KMS-11 (cell line): ENCODE measurements at regions not wholly inside any gene's neighbourhood (a gene's known extent, or its start where the extent isn't known, plus 50 kb on each side); places are given as distances from the start of the nearest gene placed in this dataset.

ENCODE experiments used
- H2AFZ ChIP-seq: fragments of 200-600 bp; sonication (generic); 2 replicates; pipeline ENCODE4 v1.6.1; 2016; ENCODE audit warnings: antibody characterized with exemption, mixed run types, low read depth
- H3K27ac ChIP-seq: fragments of 200-600 bp; sonication (generic); 2 replicates; pipeline ENCODE4 v1.6.1; 2016; ENCODE audit warnings: mild to moderate bottlenecking, mixed run types
- H3K27me3 ChIP-seq: fragments of 200-600 bp; sonication (generic); 2 replicates; pipeline ENCODE4 v1.6.1; 2017; ENCODE audit warnings: mild to moderate bottlenecking, low read depth, mixed run types, moderate library complexity; ENCODE audit not compliant: insufficient read depth
- H3K36me3 ChIP-seq: fragments of 200-600 bp; sonication (generic); 2 replicates; pipeline ENCODE4 v1.6.1; 2017; ENCODE audit warnings: mild to moderate bottlenecking, mixed run types; ENCODE audit not compliant: insufficient read depth
- H3K4me1 ChIP-seq: fragments of 200-600 bp; sonication (generic); 2 replicates; pipeline ENCODE4 v1.6.1; 2016; ENCODE audit warnings: mild to moderate bottlenecking, low read depth, mixed run types; ENCODE audit not compliant: poor library complexity, severe bottlenecking
- H3K4me2 ChIP-seq: fragments of 200-600 bp; sonication (generic); 2 replicates; pipeline ENCODE4 v1.7.0; 2016; ENCODE audit warnings: mild to moderate bottlenecking, mixed run types
- H3K4me3 ChIP-seq: fragments of 200-600 bp; sonication (generic); IDR thresholded peaks from 2 replicates; pipeline ENCODE4 v1.6.1; 2017; ENCODE audit warnings: low read depth, low read length, mixed read lengths; ENCODE audit not compliant: insufficient read depth
- H3K79me2 ChIP-seq: fragments of 200-600 bp; sonication (generic); 2 replicates; pipeline ENCODE4 v1.6.1; 2016; ENCODE audit warnings: low read depth, mixed run types; ENCODE audit not compliant: insufficient read depth
- H3K9ac ChIP-seq: fragments of 200-600 bp; sonication (generic); 2 replicates; pipeline ENCODE4 v1.6.1; 2016; ENCODE audit warnings: mild to moderate bottlenecking, mixed run types
- H4K20me1 ChIP-seq: fragments of 200-600 bp; sonication (generic); 2 replicates; pipeline ENCODE4 v1.6.1; 2016; ENCODE audit warnings: mild to moderate bottlenecking, mixed run types; ENCODE audit not compliant: insufficient read depth
- CTCF ChIP-seq: fragments of 200-600 bp; sonication (generic); conservative IDR thresholded peaks from 2 replicates; pipeline ENCODE4 v1.6.1; 2017; ENCODE audit warnings: low read depth, mild to moderate bottlenecking, antibody characterized with exemption, low read length, moderate library complexity, mixed read lengths

- TF ChIP-seq CTCF = no peak
- no peaks in the 10 kb centered on the region for H3K4me1 ChIP-seq
- no peak overlapping the region for H3K9ac ChIP-seq
- no peaks in the 10 kb centered on the region for H3K36me3 ChIP-seq
- H4K20me1 ChIP-seq = no peaks in the 10 kb centered on the region
- no peak overlapping the region for H3K27ac ChIP-seq
- H3K27me3 ChIP-seq = no peaks in the 10 kb centered on the region
- H3K79me2 ChIP-seq = no peaks in the 10 kb centered on the region
- H3K4me3 ChIP-seq = no peak overlapping the region
- no peak overlapping the region for H2AFZ ChIP-seq
- no peak overlapping the region for H3K4me2 ChIP-seq
Measured at GRCh38 chr5:82406205-82406773, 128.1 kb upstream of the RPS23 start.

- TF ChIP-seq CTCF = no peak
- Histone ChIP-seq H3K27ac (no peak overlapping the region), H3K79me2 (no peaks in the 10 kb centered on the region), H2AFZ (no peak overlapping the region), H3K36me3 (no peaks in the 10 kb centered on the region), H4K20me1 (no peaks in the 10 kb centered on the region), H3K4me1 (no peaks in the 10 kb centered on the region), H3K27me3 (no peaks in the 10 kb centered on the region), H3K4me3 (no peak overlapping the region), H3K9ac (no peak overlapping the region), H3K4me2 (no peak overlapping the region)
Measured at GRCh38 chr5:82405618-82406204, 127.6 kb upstream of the RPS23 start.

GRCh38 chr5:82405161-82405560 lies 127.0 kb upstream of the RPS23 start:
- no peak overlapping the region for H3K4me2 ChIP-seq
- H3K36me3 ChIP-seq = no peaks in the 10 kb centered on the region
- no peak for TF ChIP-seq CTCF
- H3K79me2 ChIP-seq = no peaks in the 10 kb centered on the region
- no peaks in the 10 kb centered on the region for H3K4me1 ChIP-seq
- H2AFZ ChIP-seq = no peak overlapping the region
- H3K27ac ChIP-seq = no peak overlapping the region
- H3K27me3 ChIP-seq = no peaks in the 10 kb centered on the region
- H3K4me3 ChIP-seq = no peak overlapping the region
- H3K9ac ChIP-seq = no peak overlapping the region
- no peaks in the 10 kb centered on the region for H4K20me1 ChIP-seq

GRCh38 chr5:82404382-82404945 lies 126.3 kb upstream of the RPS23 start:
- no peak overlapping the region for H3K27ac ChIP-seq
- H2AFZ ChIP-seq = no peak overlapping the region
- no peak overlapping the region for H3K9ac ChIP-seq
- H3K36me3 ChIP-seq = no peaks in the 10 kb centered on the region
- TF ChIP-seq CTCF = no peak
- no peak overlapping the region for H3K4me2 ChIP-seq
- no peaks in the 10 kb centered on the region for H3K4me1 ChIP-seq
- H4K20me1 ChIP-seq = no peaks in the 10 kb centered on the region
- H3K79me2 ChIP-seq = no peaks in the 10 kb centered on the region
- no peak overlapping the region for H3K4me3 ChIP-seq
- H3K27me3 ChIP-seq = no peaks in the 10 kb centered on the region
